ENCODE measurements at regions not wholly inside any gene's neighbourhood (a gene's known extent, or its start where the extent isn't known, plus 50 kb on each side); places are given as distances from the start of the nearest gene placed in this dataset.

DNA sequence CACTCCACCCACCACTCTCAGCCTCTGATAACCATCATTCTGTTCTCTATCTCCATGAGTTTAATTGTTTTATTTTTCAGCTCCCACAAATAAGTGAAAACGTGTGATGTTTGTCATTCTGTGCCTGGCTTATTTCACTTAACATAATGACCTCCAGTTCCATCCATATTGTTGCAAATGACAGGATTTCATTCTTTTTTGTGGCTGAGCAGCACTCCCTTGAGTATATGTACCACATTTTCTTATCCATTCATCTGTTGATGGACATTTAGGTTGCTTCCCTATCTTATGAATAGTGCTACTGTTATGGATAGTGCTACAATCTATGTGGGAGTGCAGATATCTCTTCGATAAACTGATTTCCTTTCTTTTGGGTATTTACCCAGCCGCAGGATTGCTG, 103.3 kb upstream of the PDE7B start:
- no peak overlapping the region for H3K27ac Mint-ChIP-seq
- H3K9ac ChIP-seq (ENCODE audit: low read length), result no peak overlapping the region
- no peaks in the 10 kb centered on the region for H4K20me1 ChIP-seq (ENCODE audit: control insufficient read depth, insufficient read depth, low read length, poor library complexity, severe bottlenecking)
- no peaks in the 10 kb centered on the region for H3K4me1 ChIP-seq (ENCODE audit: control insufficient read depth in 2 of 2, insufficient read depth in 2 of 2, low read length in 2 of 2)
- ChIA-PET POLR2A (no interaction called here), CTCF (no interaction called here)
- H2AFZ ChIP-seq (ENCODE audit: insufficient read depth, low read depth, low read length, poor library complexity, severe bottlenecking), result no peak overlapping the region
- no peaks in the 10 kb centered on the region for H3K4me1 Mint-ChIP-seq
- TF ChIP-seq EZH2 (IDR thresholded peaks at IDR 0.05; ENCODE audit: borderline replicate concordance, insufficient read depth, low read depth, low read length, poor library complexity, severe bottlenecking) (no peak), CTCF (IDR thresholded peaks at IDR 0.05) (no peak)
- no peaks in the 10 kb centered on the region for H3K27me3 ChIP-seq (replicated peaks in 1 of 4; ENCODE audit: control extremely low read depth in 1 of 4, control insufficient read depth in 3 of 4, insufficient read depth in 4 of 4, low read length in 3 of 4)
- H3K27ac ChIP-seq (ENCODE audit: low read length in 2 of 2), result no peak overlapping the region
- no peak overlapping the region for H3K4me2 ChIP-seq (replicated peaks; ENCODE audit: low read depth, low read length, poor library complexity, severe bottlenecking)
- no peaks in the 10 kb centered on the region for H3K9me3 ChIP-seq (ENCODE audit: control extremely low read depth in 1 of 3, control insufficient read depth in 2 of 3, insufficient read depth in 1 of 3, low read length in 2 of 3)
- no peak overlapping the region for H3K4me3 ChIP-seq (ENCODE audit: control extremely low read depth in 1 of 5, extremely low read depth in 1 of 5, insufficient read depth in 1 of 5, low read depth in 2 of 5, low read length in 4 of 5)
- peaks cover 20% of the 10 kb centered on the region for H3K27me3 Mint-ChIP-seq
- WGBS (ENCODE audit: insufficient coverage), result 100% methylated on average over 1 of the region's 3 CpGs
- intact Hi-C loops (cut with micrococcal nuclease), result no loop called here
- H3K79me2 ChIP-seq (ENCODE audit: control insufficient read depth, insufficient read depth, low read length), result no peaks in the 10 kb centered on the region
- no peaks in the 10 kb centered on the region for H3K36me3 ChIP-seq (replicated peaks in 1 of 2; ENCODE audit: control extremely low read depth in 1 of 2, control insufficient read depth in 1 of 2, extremely low read depth in 1 of 2, insufficient read depth in 2 of 2, low read length in 1 of 2)
- no peak for DNase-seq
- ATAC-seq (ENCODE audit: low read depth), result no peak
- no peak overlapping the region for H3K4me3 Mint-ChIP-seq
- no peaks in the 10 kb centered on the region for H3K9me3 Mint-ChIP-seq (ENCODE audit: insufficient read depth)

DNA sequence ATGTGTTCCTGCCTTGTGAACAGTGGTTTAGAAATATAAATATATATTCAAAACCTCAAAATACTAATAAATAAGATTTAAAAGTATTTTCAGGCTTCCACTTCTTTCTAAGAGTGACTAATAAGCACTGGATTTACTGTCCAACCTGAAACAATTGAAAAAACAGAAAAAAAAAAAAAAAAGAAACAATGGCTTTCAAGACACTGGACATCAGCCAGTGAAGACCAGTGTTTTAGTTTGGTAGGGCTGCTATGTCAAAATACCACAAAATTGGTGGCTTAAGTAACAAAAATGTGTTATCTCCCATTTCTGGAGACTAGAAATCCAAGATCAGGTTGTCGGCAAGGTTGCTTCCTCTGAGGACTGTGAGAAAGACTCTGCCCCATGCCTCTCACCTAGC, 101.4 kb upstream of the PDE7B start:
- TF ChIP-seq EZH2 (IDR thresholded peaks at IDR 0.05; ENCODE audit: borderline replicate concordance, insufficient read depth, low read depth, low read length, poor library complexity, severe bottlenecking) (no peak), CTCF (IDR thresholded peaks at IDR 0.05) (no peak)
- no peak overlapping the region for H2AFZ ChIP-seq (ENCODE audit: insufficient read depth, low read depth, low read length, poor library complexity, severe bottlenecking)
- no peak overlapping the region for H3K27ac ChIP-seq (ENCODE audit: low read length in 2 of 2)
- no peak for ATAC-seq (ENCODE audit: low read depth)
- DNase-seq, result no peak
- Mint-ChIP-seq H3K4me1 (no peaks in the 10 kb centered on the region), H3K4me3 (no peak overlapping the region), H3K27ac (no peak overlapping the region), H3K9me3 (ENCODE audit: insufficient read depth) (no peaks in the 10 kb centered on the region), H3K27me3 (peaks cover 14% of the 10 kb centered on the region)
- no peaks in the 10 kb centered on the region for H3K9me3 ChIP-seq (ENCODE audit: control extremely low read depth in 1 of 3, control insufficient read depth in 2 of 3, insufficient read depth in 1 of 3, low read length in 2 of 3)
- no peaks in the 10 kb centered on the region for H3K4me1 ChIP-seq (ENCODE audit: control insufficient read depth in 2 of 2, insufficient read depth in 2 of 2, low read length in 2 of 2)
- intact Hi-C loops (cut with micrococcal nuclease), result no loop called here
- H3K4me3 ChIP-seq (ENCODE audit: control extremely low read depth in 1 of 5, extremely low read depth in 1 of 5, insufficient read depth in 1 of 5, low read depth in 2 of 5, low read length in 4 of 5), result no peak overlapping the region
- H3K9ac ChIP-seq (ENCODE audit: low read length), result no peak overlapping the region
- CTCF ChIA-PET, result no interaction called here
- no peaks in the 10 kb centered on the region for H4K20me1 ChIP-seq (ENCODE audit: control insufficient read depth, insufficient read depth, low read length, poor library complexity, severe bottlenecking)
- no peak overlapping the region for H3K4me2 ChIP-seq (replicated peaks; ENCODE audit: low read depth, low read length, poor library complexity, severe bottlenecking)
- POLR2A ChIA-PET, result no interaction called here
- no peaks in the 10 kb centered on the region for H3K79me2 ChIP-seq (ENCODE audit: control insufficient read depth, insufficient read depth, low read length)
- 100% methylated on average over 1 of the region's 1 CpG for WGBS (ENCODE audit: insufficient coverage)
- H3K36me3 ChIP-seq (replicated peaks in 1 of 2; ENCODE audit: control extremely low read depth in 1 of 2, control insufficient read depth in 1 of 2, extremely low read depth in 1 of 2, insufficient read depth in 2 of 2, low read length in 1 of 2), result no peaks in the 10 kb centered on the region
- no peaks in the 10 kb centered on the region for H3K27me3 ChIP-seq (replicated peaks in 1 of 4; ENCODE audit: control extremely low read depth in 1 of 4, control insufficient read depth in 3 of 4, insufficient read depth in 4 of 4, low read length in 3 of 4)

All from B cell (primary cell).